HAP-1 (cell line): ENCODE measurements at regions not wholly inside any gene's neighbourhood (a gene's known extent, or its start where the extent isn't known, plus 50 kb on each side); places are given as distances from the start of the nearest gene placed in this dataset.

Experiments used
- DNase-seq, 2 experiments: peaks; one replicate each; pipeline ENCODE4 v3.0.0-alpha.2; 2016 to 2020; ENCODE audit warnings: low spot score in 2 of 2
- H3K27me3 ChIP-seq: fragments of 250-450 bp; sonication (Bioruptor Pico); 2 replicates; pipeline ENCODE4 v1.5.1; 2020; ENCODE audit warnings: low read depth, mild to moderate bottlenecking, moderate library complexity
- H3K36me3 ChIP-seq: fragments of 250-450 bp; sonication (Bioruptor Pico); replicated peaks from 2 replicates; pipeline ENCODE4 v1.5.1; 2020; ENCODE audit warnings: mild to moderate bottlenecking
- H3K4me1 ChIP-seq: fragments of 250-450 bp; sonication (Bioruptor Pico); 2 replicates; pipeline ENCODE4 v1.5.1; 2020; ENCODE audit warnings: mild to moderate bottlenecking
- H3K4me3 ChIP-seq: fragments of 250-450 bp; sonication (Bioruptor Pico); 2 replicates; pipeline ENCODE4 v1.5.1; 2020; ENCODE audit warnings: mild to moderate bottlenecking, moderate library complexity
- H3K9me3 ChIP-seq: fragments of 250-450 bp; sonication (Bioruptor Pico); 2 replicates; pipeline ENCODE4 v1.5.1; 2020; ENCODE audit warnings: mild to moderate bottlenecking, moderate library complexity
- in situ Hi-C: fragments of 300-500 bp; cut with MboI; formaldehyde crosslinking; loops from 3 replicates; pipeline ENCODE4 v1.14.3; 2020; ENCODE audit warnings: low sequenced_read_pairs, inconsistent platforms, mixed read lengths

GRCh38 chrX:109312757-109313156, 169.1 kb downstream of the GUCY2F start:
- no peaks in the 10 kb centered on the region for H3K36me3 ChIP-seq
- H3K27me3 ChIP-seq, result no peaks in the 10 kb centered on the region
- H3K4me3 ChIP-seq, result no peak overlapping the region
- in situ Hi-C loops, result no loop called here
- no peak for DNase-seq
- no peaks in the 10 kb centered on the region for H3K4me1 ChIP-seq
- no peaks in the 10 kb centered on the region for H3K9me3 ChIP-seq

- H3K4me3 ChIP-seq, result no peak overlapping the region
- in situ Hi-C loops, result no loop called here
- H3K4me1 ChIP-seq, result no peaks in the 10 kb centered on the region
- no peaks in the 10 kb centered on the region for H3K9me3 ChIP-seq
- DNase-seq, result no peak
- H3K36me3 ChIP-seq, result no peaks in the 10 kb centered on the region
- no peaks in the 10 kb centered on the region for H3K27me3 ChIP-seq
Observed at GRCh38 chrX:109310031-109310430, 171.9 kb downstream of the GUCY2F start.

- no peaks in the 10 kb centered on the region for H3K27me3 ChIP-seq
- no peaks in the 10 kb centered on the region for H3K9me3 ChIP-seq
- peaks cover 7% of the 10 kb centered on the region for H3K4me1 ChIP-seq
- DNase-seq, result no peak
- H3K4me3 ChIP-seq, result no peak overlapping the region
- in situ Hi-C loops, result no loop called here
- H3K36me3 ChIP-seq, result no peaks in the 10 kb centered on the region; the same call in 1 of the 2 replicates
Observed at GRCh38 chrX:109301177-109301576, 180.7 kb downstream of the GUCY2F start.

GRCh38 chrX:109300415-109300814, 181.5 kb downstream of the GUCY2F start:
- Histone ChIP-seq H3K27me3 (no peaks in the 10 kb centered on the region), H3K4me3 (no peak overlapping the region), H3K4me1 (peaks cover 7% of the 10 kb centered on the region), H3K36me3 (no peaks in the 10 kb centered on the region; the same call in 1 of the 2 replicates), H3K9me3 (no peaks in the 10 kb centered on the region)
- in situ Hi-C loops, result no loop called here
- DNase-seq, result no peak

GRCh38 chrX:109299091-109299490, 182.8 kb downstream of the GUCY2F start:
- Histone ChIP-seq H3K4me1 (peaks cover 7% of the 10 kb centered on the region), H3K36me3 (no peaks in the 10 kb centered on the region; the same call in 1 of the 2 replicates), H3K9me3 (no peaks in the 10 kb centered on the region), H3K27me3 (no peaks in the 10 kb centered on the region), H3K4me3 (no peak overlapping the region)
- in situ Hi-C loops, result no loop called here
- peak; percentile 33 to 85 for DNase-seq

GRCh38 chrX:109294097-109294814, 187.6 kb downstream of the GUCY2F start:
- H3K4me3 ChIP-seq, result no peak overlapping the region
- H3K36me3 ChIP-seq, result no peaks in the 10 kb centered on the region
- in situ Hi-C loops, result no loop called here
- H3K9me3 ChIP-seq, result no peaks in the 10 kb centered on the region
- no peaks in the 10 kb centered on the region; the same call in 1 of the 2 replicates for H3K4me1 ChIP-seq
- DNase-seq, result no peak
- no peaks in the 10 kb centered on the region for H3K27me3 ChIP-seq

GRCh38 chrX:109283870-109284269, 198.0 kb downstream of the GUCY2F start:
- Histone ChIP-seq H3K4me1 (no peaks in the 10 kb centered on the region; the same call in 1 of the 2 replicates), H3K27me3 (peaks cover 3% of the 10 kb centered on the region; the same call in 1 of the 2 replicates), H3K36me3 (no peaks in the 10 kb centered on the region), H3K9me3 (no peaks in the 10 kb centered on the region), H3K4me3 (no peak overlapping the region)
- in situ Hi-C loops, result no loop called here
- DNase-seq, result no peak

GRCh38 chrX:109281483-109282275, 200.2 kb downstream of the GUCY2F start:
- DNase-seq, result peak; percentile 68 to 86

GRCh38 chrX:109274806-109275205, 207.1 kb downstream of the GUCY2F start:
- Histone ChIP-seq H3K27me3 (peaks cover 3% of the 10 kb centered on the region; the same call in 1 of the 2 replicates), H3K9me3 (no peaks in the 10 kb centered on the region), H3K4me3 (no peak overlapping the region), H3K4me1 (no peaks in the 10 kb centered on the region), H3K36me3 (no peaks in the 10 kb centered on the region)
- no peak for DNase-seq
- in situ Hi-C loops, result no loop called here

More at GRCh38 chrX:109281483-109282275, 200.2 kb downstream of the GUCY2F start:
- no peaks in the 10 kb centered on the region; the same call in 1 of the 2 replicates for H3K4me1 ChIP-seq
- H3K27me3 ChIP-seq, result peaks cover 3% of the 10 kb centered on the region; the same call in 1 of the 2 replicates
- in situ Hi-C loops, result no loop called here
- H3K9me3 ChIP-seq, result no peaks in the 10 kb centered on the region
- no peaks in the 10 kb centered on the region for H3K36me3 ChIP-seq
- no peak overlapping the region for H3K4me3 ChIP-seq

- H3K9me3 ChIP-seq, result no peaks in the 10 kb centered on the region
- H3K27me3 ChIP-seq, result no peaks in the 10 kb centered on the region; the same call in 1 of the 2 replicates
- H3K4me1 ChIP-seq, result no peaks in the 10 kb centered on the region
- no peak for DNase-seq
- in situ Hi-C loops, result no loop called here
- no peaks in the 10 kb centered on the region for H3K36me3 ChIP-seq
- no peak overlapping the region for H3K4me3 ChIP-seq
Observed at GRCh38 chrX:109270580-109271484, 211.1 kb downstream of the GUCY2F start.

GRCh38 chrX:109268340-109268739, 213.5 kb downstream of the GUCY2F start:
- no peaks in the 10 kb centered on the region for H3K4me1 ChIP-seq
- no peak for DNase-seq
- H3K27me3 ChIP-seq, result no peaks in the 10 kb centered on the region; the same call in 1 of the 2 replicates
- H3K36me3 ChIP-seq, result no peaks in the 10 kb centered on the region
- H3K9me3 ChIP-seq, result no peaks in the 10 kb centered on the region
- H3K4me3 ChIP-seq, result no peak overlapping the region
- in situ Hi-C loops, result no loop called here

GRCh38 chrX:109266034-109266433, 215.9 kb downstream of the GUCY2F start:
- Histone ChIP-seq H3K36me3 (no peaks in the 10 kb centered on the region), H3K4me1 (no peaks in the 10 kb centered on the region), H3K27me3 (no peaks in the 10 kb centered on the region), H3K9me3 (no peaks in the 10 kb centered on the region), H3K4me3 (no peak overlapping the region)
- in situ Hi-C loops, result no loop called here
- no peak for DNase-seq

GRCh38 chrX:109264878-109265277, 217.0 kb downstream of the GUCY2F start:
- H3K4me1 ChIP-seq, result no peaks in the 10 kb centered on the region
- H3K9me3 ChIP-seq, result no peaks in the 10 kb centered on the region
- no peaks in the 10 kb centered on the region for H3K27me3 ChIP-seq
- H3K36me3 ChIP-seq, result no peaks in the 10 kb centered on the region
- no peak overlapping the region for H3K4me3 ChIP-seq
- in situ Hi-C loops, result no loop called here
- DNase-seq, result no peak
